ENCODE measurements at regions not wholly inside any gene's neighbourhood (a gene's known extent, or its start where the extent isn't known, plus 50 kb on each side); places are given as distances from the start of the nearest gene placed in this dataset.

GRCh38 chr21:14876524-14876840 lies 188.3 kb downstream of the NRIP1 start:
- TF ChIP-seq CTCF (IDR thresholded peaks at IDR 0.05; ENCODE audit: low read depth, low read length) (no peak), MAX (IDR thresholded peaks at IDR 0.05; ENCODE audit: low read depth, low read length) (no peak), MYC (IDR thresholded peaks at IDR 0.05; ENCODE audit: low read depth, low read length) (no peak), POLR2A (IDR thresholded peaks at IDR 0.05; ENCODE audit: extremely low read depth, insufficient read length) (no peak)
- no peak for DNase-seq (ENCODE audit: low read depth)
- H3K4me3 ChIP-seq (ENCODE audit: low read depth, low read length) = no peak overlapping the region

GRCh38 chr21:14875704-14876523 lies 188.9 kb downstream of the NRIP1 start:
- no peak for DNase-seq (ENCODE audit: low read depth)
- no peak for TF ChIP-seq CTCF (IDR thresholded peaks at IDR 0.05; ENCODE audit: low read depth, low read length)
- TF ChIP-seq MAX (IDR thresholded peaks at IDR 0.05; ENCODE audit: low read depth, low read length) = no peak
- no peak for TF ChIP-seq POLR2A (IDR thresholded peaks at IDR 0.05; ENCODE audit: extremely low read depth, insufficient read length)
- no peak for TF ChIP-seq MYC (IDR thresholded peaks at IDR 0.05; ENCODE audit: low read depth, low read length)

DNA sequence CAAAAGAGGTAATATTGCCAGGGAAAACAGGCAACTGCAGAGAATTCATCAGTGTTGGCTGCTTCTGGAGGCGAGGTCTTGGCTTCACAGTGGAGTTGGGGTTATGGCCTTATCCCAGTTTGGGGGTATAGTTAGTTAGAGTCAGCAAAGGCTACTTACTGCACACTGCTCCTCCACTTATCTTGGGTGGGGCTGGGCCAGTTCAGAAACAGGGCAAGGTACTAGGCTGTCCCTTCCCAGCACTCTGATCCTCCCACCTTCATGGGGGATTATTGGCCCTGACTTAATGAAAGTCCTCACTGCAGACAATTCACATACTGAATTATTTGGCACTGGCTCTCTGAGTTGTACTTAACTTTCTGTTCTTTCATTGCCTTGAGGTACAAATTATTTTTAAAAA lies 189.6 kb downstream of the NRIP1 start:
- no peak for DNase-seq (ENCODE audit: low read depth)
- no peak overlapping the region for H3K4me3 ChIP-seq (ENCODE audit: low read depth, low read length)
- TF ChIP-seq CTCF (IDR thresholded peaks at IDR 0.05; ENCODE audit: low read depth, low read length) (no peak), POLR2A (IDR thresholded peaks at IDR 0.05; ENCODE audit: extremely low read depth, insufficient read length) (no peak), MAX (IDR thresholded peaks at IDR 0.05; ENCODE audit: low read depth, low read length) (no peak), MYC (IDR thresholded peaks at IDR 0.05; ENCODE audit: low read depth, low read length) (no peak)

More at GRCh38 chr21:14875704-14876523, 188.9 kb downstream of the NRIP1 start:
- H3K4me3 ChIP-seq (ENCODE audit: low read depth, low read length) = no peak overlapping the region

DNA sequence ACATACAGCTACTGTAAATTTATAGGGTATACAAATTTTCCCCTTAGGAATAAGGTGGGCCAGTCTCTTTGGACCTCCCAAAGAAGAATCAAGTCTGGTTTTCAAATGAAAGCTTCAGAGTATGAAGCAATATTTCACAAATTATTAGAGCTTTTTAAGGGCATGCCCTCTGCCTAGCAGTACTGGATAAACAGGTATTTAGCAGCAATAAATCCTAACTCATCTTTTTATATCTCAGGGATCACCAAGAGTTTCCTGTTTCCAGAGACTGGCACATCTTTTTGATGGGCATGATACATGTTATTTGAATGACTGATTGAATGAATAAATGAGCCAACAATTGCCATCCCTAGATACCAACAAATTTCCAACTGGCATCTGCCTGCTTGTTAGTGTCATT lies 190.4 kb downstream of the NRIP1 start:
- H3K4me3 ChIP-seq (ENCODE audit: low read depth, low read length) = no peak overlapping the region
- DNase-seq (ENCODE audit: low read depth) = no peak
- TF ChIP-seq POLR2A (IDR thresholded peaks at IDR 0.05; ENCODE audit: extremely low read depth, insufficient read length) = no peak
- no peak for TF ChIP-seq MAX (IDR thresholded peaks at IDR 0.05; ENCODE audit: low read depth, low read length)
- TF ChIP-seq MYC (IDR thresholded peaks at IDR 0.05; ENCODE audit: low read depth, low read length) = no peak
- TF ChIP-seq CTCF (IDR thresholded peaks at IDR 0.05; ENCODE audit: low read depth, low read length) = no peak

DNA sequence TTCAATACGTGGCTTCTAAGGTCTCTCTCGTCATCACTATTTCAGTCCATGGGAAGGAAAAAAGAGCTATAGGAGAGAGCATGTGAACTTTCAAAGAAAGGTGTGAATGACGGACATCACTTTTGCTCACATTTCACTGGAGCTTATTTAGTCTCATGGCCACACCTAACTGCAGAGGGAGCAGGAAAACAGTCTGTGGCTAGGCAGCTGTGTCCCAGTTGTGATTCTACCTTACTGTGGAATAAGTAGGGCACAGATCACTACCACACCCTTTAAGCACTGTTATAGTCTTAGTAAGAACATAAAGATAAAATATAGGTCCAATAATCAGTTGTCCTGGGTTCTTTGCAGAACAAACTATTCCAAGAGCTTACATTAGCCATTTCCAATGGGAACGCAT lies 192.9 kb downstream of the NRIP1 start:
- no peak for TF ChIP-seq MAX (IDR thresholded peaks at IDR 0.05; ENCODE audit: low read depth, low read length)
- no peak for TF ChIP-seq CTCF (IDR thresholded peaks at IDR 0.05; ENCODE audit: low read depth, low read length)
- TF ChIP-seq MYC (IDR thresholded peaks at IDR 0.05; ENCODE audit: low read depth, low read length) = no peak
- no peak for TF ChIP-seq POLR2A (IDR thresholded peaks at IDR 0.05; ENCODE audit: extremely low read depth, insufficient read length)
- H3K4me3 ChIP-seq (ENCODE audit: low read depth, low read length) = no peak overlapping the region
- no peak for DNase-seq (ENCODE audit: low read depth)
